Nephron (organoid): ENCODE measurements at regions not wholly inside any gene's neighbourhood (a gene's known extent, or its start where the extent isn't known, plus 50 kb on each side); places are given as distances from the start of the nearest gene placed in this dataset.

Experiments used
- H3K27ac Mint-ChIP-seq, 3 experiments: 2 replicates each; pipeline ENCODE4 v1.8.0; 2020; ENCODE audit warnings: mixed read lengths in 3 of 3, mild to moderate bottlenecking in 2 of 3, moderate library complexity in 1 of 3
- H3K27me3 Mint-ChIP-seq: 2 replicates; pipeline ENCODE4 v1.8.0; 2021; ENCODE audit warnings: low read depth, mild to moderate bottlenecking, moderate library complexity, mixed read lengths
- H3K36me3 Mint-ChIP-seq: 2 replicates; pipeline ENCODE4 v1.8.0; 2020; ENCODE audit warnings: low read depth, mixed read lengths
- H3K4me1 Mint-ChIP-seq: 2 replicates; pipeline ENCODE4 v1.8.0; 2020; ENCODE audit warnings: mixed read lengths
- H3K4me3 Mint-ChIP-seq, 3 experiments: 2 replicates each; pipeline ENCODE4 v1.8.0; 2020; ENCODE audit warnings: mild to moderate bottlenecking in 3 of 3, mixed read lengths in 3 of 3, moderate library complexity in 2 of 3
- H3K9me3 Mint-ChIP-seq: 2 replicates; pipeline ENCODE4 v1.8.0; 2020; ENCODE audit warnings: mixed read lengths
- CTCF ChIP-seq, 3 experiments: fragments of 200-600 bp; sonication (generic); IDR thresholded peaks; one replicate each; pipeline ENCODE4 v1.5.0; 2021; ENCODE audit warnings: antibody characterized with exemption in 3 of 3; ENCODE audit not compliant: unreplicated experiment in 3 of 3

GRCh38 chr6:3610921-3611320 lies 140.6 kb downstream of the PXDC1 start:
- TF ChIP-seq CTCF (IDR thresholded peaks at IDR 0.05; ENCODE audit: unreplicated experiment in 3 of 3): no peak
- peaks cover 23% of the 10 kb centered on the region for H3K27me3 Mint-ChIP-seq
- H3K4me3 Mint-ChIP-seq: no peak overlapping the region
- no peaks in the 10 kb centered on the region for H3K36me3 Mint-ChIP-seq
- H3K9me3 Mint-ChIP-seq: no peaks in the 10 kb centered on the region
- no peak overlapping the region for H3K27ac Mint-ChIP-seq
- peaks cover 64% of the 10 kb centered on the region for H3K4me1 Mint-ChIP-seq

GRCh38 chr6:3610206-3610605 lies 141.3 kb downstream of the PXDC1 start:
- Mint-ChIP-seq H3K4me1 (peaks cover 70% of the 10 kb centered on the region), H3K4me3 (no peak overlapping the region)

GRCh38 chr6:3609388-3609787 lies 142.1 kb downstream of the PXDC1 start:
- Mint-ChIP-seq H3K4me3 (no peak overlapping the region), H3K36me3 (no peaks in the 10 kb centered on the region), H3K4me1 (peaks cover 78% of the 10 kb centered on the region), H3K9me3 (no peaks in the 10 kb centered on the region), H3K27me3 (peaks cover 23% of the 10 kb centered on the region), H3K27ac (no peak overlapping the region)
- no peak for TF ChIP-seq CTCF (IDR thresholded peaks at IDR 0.05; ENCODE audit: unreplicated experiment in 3 of 3)

More at GRCh38 chr6:3610206-3610605, 141.3 kb downstream of the PXDC1 start:
- TF ChIP-seq CTCF (IDR thresholded peaks at IDR 0.05; ENCODE audit: unreplicated experiment in 3 of 3): no peak
- H3K9me3 Mint-ChIP-seq: no peaks in the 10 kb centered on the region
- H3K36me3 Mint-ChIP-seq: no peaks in the 10 kb centered on the region
- H3K27me3 Mint-ChIP-seq: peaks cover 23% of the 10 kb centered on the region
- peak overlapping the region; percentile 10 to 60 (median 54) for H3K27ac Mint-ChIP-seq

GRCh38 chr6:3608159-3608558 lies 143.4 kb downstream of the PXDC1 start:
- Mint-ChIP-seq H3K27me3 (peaks cover 23% of the 10 kb centered on the region), H3K36me3 (peaks cover 3% of the 10 kb centered on the region), H3K9me3 (peaks cover 2% of the 10 kb centered on the region), H3K4me3 (no peak overlapping the region), H3K4me1 (peaks cover 86% of the 10 kb centered on the region), H3K27ac (peak overlapping the region in 1 of 3 experiments; percentile 10)
- no peak for TF ChIP-seq CTCF (IDR thresholded peaks at IDR 0.05; ENCODE audit: unreplicated experiment in 3 of 3)

- peaks cover 24% of the 10 kb centered on the region for H3K27me3 Mint-ChIP-seq
- H3K4me3 Mint-ChIP-seq: peak overlapping the region in 1 of 3 experiments; percentile 28
- peaks cover 3% of the 10 kb centered on the region for H3K36me3 Mint-ChIP-seq
- peaks cover 83% of the 10 kb centered on the region for H3K4me1 Mint-ChIP-seq
- peaks cover 3% of the 10 kb centered on the region for H3K9me3 Mint-ChIP-seq
- H3K27ac Mint-ChIP-seq: peak overlapping the region in 1 of 3 experiments; percentile 10
- no peak for TF ChIP-seq CTCF (IDR thresholded peaks at IDR 0.05; ENCODE audit: unreplicated experiment in 3 of 3)
These were observed 143.9 kb downstream of the PXDC1 start for GRCh38 chr6:3607599-3607998.

- no peak for TF ChIP-seq CTCF (IDR thresholded peaks at IDR 0.05; ENCODE audit: unreplicated experiment in 3 of 3)
- peaks cover 3% of the 10 kb centered on the region for H3K36me3 Mint-ChIP-seq
- H3K4me1 Mint-ChIP-seq: peaks cover 82% of the 10 kb centered on the region
- H3K4me3 Mint-ChIP-seq: peak overlapping the region in 1 of 3 experiments; percentile 28
- peaks cover 24% of the 10 kb centered on the region for H3K27me3 Mint-ChIP-seq
- H3K27ac Mint-ChIP-seq: peak overlapping the region in 2 of 3 experiments; percentile 20 to 56
- peaks cover 7% of the 10 kb centered on the region for H3K9me3 Mint-ChIP-seq
These were observed 144.3 kb downstream of the PXDC1 start for GRCh38 chr6:3607171-3607570.
